Upper lobe of left lung (tissue), 4 donors: ENCODE measurements at regions not wholly inside any gene's neighbourhood (a gene's known extent, or its start where the extent isn't known, plus 50 kb on each side); places are given as distances from the start of the nearest gene placed in this dataset.

ENCODE experiments used
- POLR2A ChIP-seq, 4 donors: fragments of 450-650 bp; IDR thresholded peaks; one replicate each; pipeline ENCODE4 v1.5.1; 2016 to 2017; ENCODE audit warnings: antibody characterized with exemption in 4 of 4, mild to moderate bottlenecking in 2 of 4
- POLR2AphosphoS5 ChIP-seq, 2 donors: sonication (generic); formaldehyde crosslinking; IDR thresholded peaks; one replicate each; pipeline ENCODE4 v1.5.1; 2017; ENCODE audit warnings: antibody characterized with exemption in 2 of 2
- TF ChIP-seq, protein P1 (sequence below), 6 experiments: fragments of 450-650 bp in 4 of 6; fragments of 200-600 bp in 2 of 6; sonication (generic) in 2 of 6; IDR thresholded peaks; one replicate each; pipeline ENCODE4 v1.5.1; 2016 to 2019; ENCODE audit warnings: antibody characterized with exemption in 6 of 6

DNA sequence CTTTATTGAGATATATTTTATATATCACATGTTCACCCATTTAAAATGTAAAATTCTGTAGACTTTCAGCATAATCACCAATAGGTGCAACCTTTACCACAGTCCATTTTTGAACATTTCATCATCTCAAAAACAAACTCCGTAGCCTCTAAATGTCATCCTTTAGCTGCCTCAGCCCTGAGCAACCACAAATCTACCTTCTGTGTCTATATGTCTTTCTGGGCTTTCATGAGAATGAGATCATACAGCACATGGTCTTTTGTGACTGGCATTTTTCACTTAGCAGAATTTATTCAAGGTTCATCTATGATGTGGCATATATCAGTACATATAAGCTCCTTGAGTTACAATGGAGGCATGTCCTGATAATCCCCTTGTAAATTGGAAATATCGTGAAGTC is 320.5 kb downstream of the ETS1 start:
- TF ChIP-seq, protein P1, sequence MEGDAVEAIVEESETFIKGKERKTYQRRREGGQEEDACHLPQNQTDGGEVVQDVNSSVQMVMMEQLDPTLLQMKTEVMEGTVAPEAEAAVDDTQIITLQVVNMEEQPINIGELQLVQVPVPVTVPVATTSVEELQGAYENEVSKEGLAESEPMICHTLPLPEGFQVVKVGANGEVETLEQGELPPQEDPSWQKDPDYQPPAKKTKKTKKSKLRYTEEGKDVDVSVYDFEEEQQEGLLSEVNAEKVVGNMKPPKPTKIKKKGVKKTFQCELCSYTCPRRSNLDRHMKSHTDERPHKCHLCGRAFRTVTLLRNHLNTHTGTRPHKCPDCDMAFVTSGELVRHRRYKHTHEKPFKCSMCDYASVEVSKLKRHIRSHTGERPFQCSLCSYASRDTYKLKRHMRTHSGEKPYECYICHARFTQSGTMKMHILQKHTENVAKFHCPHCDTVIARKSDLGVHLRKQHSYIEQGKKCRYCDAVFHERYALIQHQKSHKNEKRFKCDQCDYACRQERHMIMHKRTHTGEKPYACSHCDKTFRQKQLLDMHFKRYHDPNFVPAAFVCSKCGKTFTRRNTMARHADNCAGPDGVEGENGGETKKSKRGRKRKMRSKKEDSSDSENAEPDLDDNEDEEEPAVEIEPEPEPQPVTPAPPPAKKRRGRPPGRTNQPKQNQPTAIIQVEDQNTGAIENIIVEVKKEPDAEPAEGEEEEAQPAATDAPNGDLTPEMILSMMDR (IDR thresholded peaks at IDR 0.05), result no peak
- TF ChIP-seq POLR2AphosphoS5 (IDR thresholded peaks at IDR 0.05), result no peak
- no peak for TF ChIP-seq POLR2A (IDR thresholded peaks at IDR 0.05)
